OCI-LY3 (cell line): ENCODE measurements at regions not wholly inside any gene's neighbourhood (a gene's known extent, or its start where the extent isn't known, plus 50 kb on each side); places are given as distances from the start of the nearest gene placed in this dataset.
"Not testable (repeated sequence)": the region's sequence is repeated elsewhere in the genome, so short reads cannot be mapped to it uniquely, and the experiment has no call there.

Experiments used
- H2AFZ ChIP-seq: fragments of 200-600, 300-600 bp; shearing (Covaris generic); 2 replicates; pipeline ENCODE4 v1.6.0; 2014; ENCODE audit warnings: antibody characterized with exemption, low read depth, low read length
- H3K27ac ChIP-seq: fragments of 200-600, 300-600 bp; sonication (generic); 2 replicates; pipeline ENCODE4 v1.5.1; 2014; ENCODE audit warnings: mild to moderate bottlenecking, low read length, moderate library complexity, mixed read lengths
- H3K27me3 ChIP-seq: fragments of 200-600, 300-600 bp; sonication (generic); 2 replicates; pipeline ENCODE4 v1.6.1; 2014; ENCODE audit warnings: low read depth, low read length, mixed read lengths
- H3K36me3 ChIP-seq: fragments of 200-600, 300-600 bp; sonication (generic); replicated peaks from 2 replicates; pipeline ENCODE3; 2014; ENCODE audit warnings: low read depth, low read length, mixed read lengths
- H3K4me1 ChIP-seq: fragments of 300-600, 200-600 bp; sonication (generic); 2 replicates; pipeline ENCODE4 v1.6.1; 2014; ENCODE audit warnings: low read length, mixed read lengths
- H3K4me2 ChIP-seq: fragments of 200-600, 300-600 bp; sonication (generic); 2 replicates; pipeline ENCODE4 v1.6.1; 2014; ENCODE audit warnings: low read length, mixed read lengths
- H3K4me3 ChIP-seq: fragments of 300-600, 200-600 bp; sonication (generic); 2 replicates; pipeline ENCODE4 v1.5.1; 2014; ENCODE audit warnings: antibody characterized with exemption, mild to moderate bottlenecking, low read length, moderate library complexity
- H3K79me2 ChIP-seq: fragments of 300-600, 200-600 bp; shearing (Covaris generic); 2 replicates; pipeline ENCODE4 v1.6.1; 2014; ENCODE audit warnings: mild to moderate bottlenecking, low read length, mixed read lengths
- H3K9ac ChIP-seq: fragments of 300-600, 200-600 bp; shearing (Covaris generic); 2 replicates; pipeline ENCODE4 v1.6.0; 2014; ENCODE audit warnings: mild to moderate bottlenecking, low read length, moderate library complexity
- H3K9me3 ChIP-seq: fragments of 200-600, 300-600 bp; shearing (Covaris generic); 2 replicates; pipeline ENCODE4 v1.6.1; 2014; ENCODE audit warnings: low read length, mixed read lengths; ENCODE audit not compliant: insufficient read depth
- H4K20me1 ChIP-seq: fragments of 200-600, 300-600 bp; sonication (generic); 2 replicates; pipeline ENCODE4 v1.6.1; 2016; ENCODE audit warnings: low read length, mixed read lengths; ENCODE audit not compliant: insufficient read depth
- EZH2phosphoT487 ChIP-seq: fragments of 200-600 bp; shearing (Covaris generic); IDR thresholded peaks from 2 replicates; pipeline ENCODE4 v1.6.1; 2018; ENCODE audit warnings: antibody characterized with exemption, mixed run types, low read depth
- TF ChIP-seq, protein P1 (sequence below): fragments of 200-600, 300-600 bp; sonication (generic); IDR thresholded peaks from 2 replicates; pipeline ENCODE4 v1.5.1; 2014; ENCODE audit warnings: antibody characterized with exemption, low read length, low read depth

DNA sequence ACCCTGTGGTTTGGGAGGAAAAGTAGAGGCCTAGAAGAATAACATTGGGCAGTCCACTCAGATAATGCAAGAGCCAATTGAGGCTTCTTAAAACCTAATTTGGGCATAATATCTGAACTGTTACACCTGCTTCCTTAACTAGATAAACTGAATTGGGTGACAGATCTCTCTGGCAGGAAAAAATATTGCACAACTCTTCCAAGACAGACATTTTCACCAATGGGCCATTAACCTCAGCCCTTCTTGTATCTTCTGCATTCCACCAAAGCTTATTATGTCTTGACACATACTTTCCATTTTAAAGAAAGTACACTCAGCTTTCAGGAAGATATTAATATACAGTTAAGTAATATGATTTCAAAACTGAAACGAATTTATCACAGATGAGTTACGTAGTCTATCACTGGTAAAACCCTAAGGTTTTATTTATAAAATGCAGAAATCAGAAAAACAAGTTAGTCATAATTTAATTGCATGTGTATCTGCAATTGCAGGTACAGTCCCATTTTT, 79.9 kb upstream of the MON1B start:
- no peak overlapping the region for H3K9ac ChIP-seq
- no peaks in the 10 kb centered on the region for H4K20me1 ChIP-seq
- H3K4me3 ChIP-seq = no peak overlapping the region
- H2AFZ ChIP-seq = no peak overlapping the region
- H3K36me3 ChIP-seq = no peaks in the 10 kb centered on the region
- no peaks in the 10 kb centered on the region for H3K9me3 ChIP-seq
- H3K4me2 ChIP-seq = no peak overlapping the region
- no peaks in the 10 kb centered on the region for H3K4me1 ChIP-seq
- no peak for TF ChIP-seq EZH2phosphoT487
- TF ChIP-seq, protein P1, sequence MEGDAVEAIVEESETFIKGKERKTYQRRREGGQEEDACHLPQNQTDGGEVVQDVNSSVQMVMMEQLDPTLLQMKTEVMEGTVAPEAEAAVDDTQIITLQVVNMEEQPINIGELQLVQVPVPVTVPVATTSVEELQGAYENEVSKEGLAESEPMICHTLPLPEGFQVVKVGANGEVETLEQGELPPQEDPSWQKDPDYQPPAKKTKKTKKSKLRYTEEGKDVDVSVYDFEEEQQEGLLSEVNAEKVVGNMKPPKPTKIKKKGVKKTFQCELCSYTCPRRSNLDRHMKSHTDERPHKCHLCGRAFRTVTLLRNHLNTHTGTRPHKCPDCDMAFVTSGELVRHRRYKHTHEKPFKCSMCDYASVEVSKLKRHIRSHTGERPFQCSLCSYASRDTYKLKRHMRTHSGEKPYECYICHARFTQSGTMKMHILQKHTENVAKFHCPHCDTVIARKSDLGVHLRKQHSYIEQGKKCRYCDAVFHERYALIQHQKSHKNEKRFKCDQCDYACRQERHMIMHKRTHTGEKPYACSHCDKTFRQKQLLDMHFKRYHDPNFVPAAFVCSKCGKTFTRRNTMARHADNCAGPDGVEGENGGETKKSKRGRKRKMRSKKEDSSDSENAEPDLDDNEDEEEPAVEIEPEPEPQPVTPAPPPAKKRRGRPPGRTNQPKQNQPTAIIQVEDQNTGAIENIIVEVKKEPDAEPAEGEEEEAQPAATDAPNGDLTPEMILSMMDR = no peak
- no peaks in the 10 kb centered on the region for H3K79me2 ChIP-seq
- H3K27ac ChIP-seq = no peak overlapping the region
- H3K27me3 ChIP-seq = no peaks in the 10 kb centered on the region

DNA sequence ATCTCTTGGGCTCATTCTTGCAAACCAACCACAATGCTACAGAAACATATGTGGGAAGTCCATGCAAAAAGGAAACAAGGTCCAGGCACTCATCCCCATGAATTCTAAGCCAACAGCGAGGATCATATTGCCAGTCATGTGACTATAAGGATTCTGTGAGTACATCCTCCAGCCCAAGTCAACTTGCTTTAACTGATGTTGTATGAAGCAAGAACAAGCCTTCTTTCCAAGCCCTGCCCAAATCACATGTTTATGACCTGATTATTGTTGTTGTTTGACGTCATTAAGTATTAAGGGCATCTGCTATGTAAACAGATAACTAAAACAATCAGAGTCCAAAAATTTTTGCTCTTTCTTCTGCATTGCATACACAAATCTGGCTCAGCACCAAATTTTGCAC, 78.2 kb upstream of the MON1B start:
- no peaks in the 10 kb centered on the region for H3K4me1 ChIP-seq

DNA sequence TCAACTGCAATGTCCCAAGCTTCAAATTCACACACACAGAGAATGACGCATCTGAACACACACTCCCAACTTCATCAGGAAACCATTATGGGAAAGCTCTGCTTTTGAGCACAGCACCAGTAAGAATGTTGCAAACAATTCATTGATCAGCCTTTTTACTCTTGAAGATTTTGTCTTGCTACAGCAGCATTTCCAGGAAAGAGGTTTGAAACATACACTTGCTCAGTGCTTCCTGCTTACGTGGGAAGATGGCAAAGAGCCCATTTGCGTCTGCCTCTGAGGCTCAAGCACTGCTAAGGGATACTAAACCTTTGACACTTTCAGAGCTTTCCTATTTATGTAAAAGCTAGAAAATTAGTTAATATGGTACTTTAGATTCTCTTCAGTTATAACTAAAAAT, 77.2 kb upstream of the MON1B start:
- TF ChIP-seq EZH2phosphoT487 = no peak
- TF ChIP-seq, protein P1 = no peak
- Histone ChIP-seq H3K4me3 (no peak overlapping the region), H3K9ac (no peak overlapping the region), H2AFZ (no peak overlapping the region), H3K4me2 (no peak overlapping the region), H3K79me2 (no peaks in the 10 kb centered on the region), H3K9me3 (no peaks in the 10 kb centered on the region), H4K20me1 (no peaks in the 10 kb centered on the region), H3K36me3 (no peaks in the 10 kb centered on the region), H3K27ac (no peak overlapping the region), H3K4me1 (no peaks in the 10 kb centered on the region), H3K27me3 (no peaks in the 10 kb centered on the region)

More for the DNA sequence above, 78.2 kb upstream of the MON1B start:
- no peak overlapping the region for H3K4me2 ChIP-seq
- no peaks in the 10 kb centered on the region for H3K27me3 ChIP-seq
- H3K9me3 ChIP-seq = no peaks in the 10 kb centered on the region
- H4K20me1 ChIP-seq = no peaks in the 10 kb centered on the region
- no peak overlapping the region for H3K9ac ChIP-seq
- H3K4me3 ChIP-seq = no peak overlapping the region
- no peaks in the 10 kb centered on the region for H3K79me2 ChIP-seq
- H3K36me3 ChIP-seq = no peaks in the 10 kb centered on the region
- H2AFZ ChIP-seq = no peak overlapping the region
- H3K27ac ChIP-seq = no peak overlapping the region
- TF ChIP-seq EZH2phosphoT487 = no peak
- TF ChIP-seq, protein P1 = no peak

DNA sequence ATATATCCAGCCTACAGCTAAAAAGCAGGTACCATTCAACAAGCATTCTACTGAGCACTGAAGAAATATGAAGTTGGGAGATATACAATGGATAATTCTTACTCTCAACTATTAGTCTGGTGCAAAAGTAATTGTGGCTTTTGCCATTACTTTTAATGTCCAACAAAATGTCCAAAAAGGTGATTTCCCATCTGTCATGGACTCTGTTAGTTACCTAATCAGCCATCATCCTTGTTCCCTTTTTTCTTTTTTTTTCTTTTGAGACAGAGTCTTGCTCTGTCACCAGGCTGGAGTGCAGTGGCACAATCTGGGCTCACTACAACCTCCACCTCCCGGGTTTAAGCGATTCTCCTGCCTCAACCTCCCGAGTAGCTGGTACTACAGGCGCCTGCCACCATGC, 76.6 kb upstream of the MON1B start:
- not testable (repeated sequence) for H3K79me2 ChIP-seq

DNA sequence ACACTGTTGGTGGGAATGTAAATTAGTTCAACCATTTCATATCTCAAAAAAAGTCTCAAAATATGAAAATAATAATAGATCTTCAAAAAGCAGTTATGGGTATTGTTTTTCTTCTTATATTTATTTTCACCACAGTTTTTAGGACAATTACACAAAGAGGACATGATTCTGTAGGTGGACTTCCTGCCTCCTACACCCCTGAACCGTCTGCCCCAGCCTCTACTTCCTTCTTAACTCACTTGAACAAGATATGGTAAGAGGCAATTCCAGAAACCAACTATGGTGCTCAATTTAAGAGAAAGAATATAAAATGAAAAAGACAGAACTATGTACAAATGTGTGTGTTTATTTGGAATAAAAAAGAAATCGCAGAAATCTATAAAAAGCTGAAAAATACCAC, 74.1 kb upstream of the MON1B start:
- no peak for TF ChIP-seq EZH2phosphoT487
- TF ChIP-seq, protein P1 = no peak
- Histone ChIP-seq H3K4me3 (no peak overlapping the region), H3K9ac (no peak overlapping the region), H2AFZ (no peak overlapping the region), H3K4me2 (no peak overlapping the region), H3K4me1 (no peaks in the 10 kb centered on the region), H3K27ac (no peak overlapping the region), H3K79me2 (no peaks in the 10 kb centered on the region), H4K20me1 (no peaks in the 10 kb centered on the region), H3K36me3 (no peaks in the 10 kb centered on the region), H3K9me3 (no peaks in the 10 kb centered on the region), H3K27me3 (no peaks in the 10 kb centered on the region)

More for the DNA sequence above, 76.6 kb upstream of the MON1B start:
- not testable (repeated sequence) for H3K27me3 ChIP-seq, H3K27ac ChIP-seq, H4K20me1 ChIP-seq, H3K4me1 ChIP-seq, H3K4me2 ChIP-seq, H3K4me3 ChIP-seq, H3K9me3 ChIP-seq, H3K9ac ChIP-seq, H2AFZ ChIP-seq, H3K36me3 ChIP-seq
